Activated naive CD4-positive, alpha-beta T cell treated with anti-CD3 and anti-CD28 coated beads, Interleukin-2, amount 50 U/mL, for 24 hours (primary cell): ENCODE measurements at regions not wholly inside any gene's neighbourhood (a gene's known extent, or its start where the extent isn't known, plus 50 kb on each side); places are given as distances from the start of the nearest gene placed in this dataset.

Experiments used
- H3K27ac Mint-ChIP-seq: one replicate; pipeline ENCODE4 v1.8.0; 2021; ENCODE audit warnings: mild to moderate bottlenecking, mixed read lengths
- H3K27me3 Mint-ChIP-seq: one replicate; pipeline ENCODE4 v1.8.0; 2021; ENCODE audit warnings: mixed read lengths
- H3K36me3 Mint-ChIP-seq: one replicate; pipeline ENCODE4 v1.8.0; 2021; ENCODE audit warnings: mixed read lengths
- H3K4me1 Mint-ChIP-seq: one replicate; pipeline ENCODE4 v1.8.0; 2021; ENCODE audit warnings: mixed read lengths
- H3K4me3 Mint-ChIP-seq: one replicate; pipeline ENCODE4 v1.8.0; 2021; ENCODE audit warnings: mild to moderate bottlenecking, mixed read lengths
- H3K9me3 Mint-ChIP-seq: one replicate; pipeline ENCODE4 v1.8.0; 2021; ENCODE audit warnings: mixed read lengths

DNA sequence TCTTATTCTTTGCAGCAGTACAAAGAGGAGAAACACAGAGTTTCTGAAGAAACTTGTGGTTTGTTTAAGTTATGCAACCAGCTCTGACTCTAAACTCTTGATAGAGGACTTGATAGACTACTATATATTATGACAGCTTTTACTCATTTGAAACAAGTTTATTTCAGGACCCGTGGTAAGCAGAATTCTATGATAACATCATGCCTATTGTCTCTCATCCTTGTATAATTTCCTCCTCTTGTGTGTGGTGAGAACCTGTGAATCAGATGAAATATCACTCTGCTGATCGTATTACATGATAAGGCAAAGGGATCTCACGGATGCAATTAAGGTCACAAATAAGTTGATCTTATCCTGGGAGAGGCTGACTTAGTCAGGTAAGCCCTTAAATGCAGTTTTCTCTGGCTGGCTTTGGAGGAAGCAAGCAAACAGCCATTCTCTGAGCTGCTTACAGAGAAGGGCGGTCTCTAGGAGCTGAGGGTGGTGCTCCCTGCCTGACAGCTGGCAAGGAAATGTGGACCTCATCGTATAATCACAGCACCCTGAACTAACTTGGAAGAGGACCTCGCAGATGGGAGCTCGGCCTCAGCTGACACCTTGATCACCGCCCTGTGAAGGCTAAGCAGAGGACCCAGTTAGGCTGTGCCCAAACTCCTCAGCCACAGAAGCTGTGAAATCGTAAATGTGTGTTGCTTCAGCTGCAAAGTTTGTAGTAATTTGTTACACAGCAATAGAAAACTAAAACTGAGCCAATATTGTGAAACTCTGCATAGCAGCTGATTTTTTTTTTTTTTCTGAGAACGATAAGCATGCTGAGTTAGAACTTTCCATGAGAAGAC lies 151.1 kb upstream of the DPT start:
- peaks cover 2% of the 10 kb centered on the region for H3K36me3 Mint-ChIP-seq
- no peaks in the 10 kb centered on the region for H3K4me1 Mint-ChIP-seq
- H3K4me3 Mint-ChIP-seq = no peak overlapping the region
- H3K27me3 Mint-ChIP-seq = peaks cover 2% of the 10 kb centered on the region
- no peaks in the 10 kb centered on the region for H3K9me3 Mint-ChIP-seq
- no peak overlapping the region for H3K27ac Mint-ChIP-seq

DNA sequence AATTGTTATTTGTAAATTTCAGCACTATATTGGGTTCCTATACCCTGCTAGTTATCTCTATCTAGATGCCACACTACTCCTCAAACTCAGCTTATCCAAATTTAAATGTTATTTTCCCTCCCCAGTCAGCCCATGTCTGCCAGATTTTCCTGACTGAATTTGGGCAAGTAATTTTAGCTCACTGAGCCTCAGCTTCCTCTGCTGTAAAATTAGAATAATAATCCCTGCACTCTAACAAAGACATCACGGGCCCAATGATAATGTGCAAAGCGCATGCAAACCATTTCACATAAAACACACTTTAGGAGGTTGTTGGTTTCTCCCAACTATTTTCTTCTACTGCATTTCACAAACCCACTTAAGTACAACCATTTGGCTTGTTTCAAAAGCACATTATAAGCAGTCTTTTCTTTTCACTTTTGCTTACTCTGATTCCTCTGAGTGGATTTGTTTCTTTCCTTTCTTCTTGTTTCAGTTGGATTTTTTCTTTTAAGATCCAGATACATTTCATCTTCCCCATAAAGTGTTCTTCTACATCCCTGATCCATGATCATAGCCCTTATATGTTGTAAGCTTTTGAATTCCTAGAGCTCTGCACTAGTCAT lies 152.8 kb upstream of the DPT start:
- Mint-ChIP-seq H3K27ac (peak overlapping the region; percentile 15), H3K4me1 (no peaks in the 10 kb centered on the region), H3K4me3 (no peak overlapping the region), H3K36me3 (peaks cover 2% of the 10 kb centered on the region), H3K27me3 (peaks cover 2% of the 10 kb centered on the region), H3K9me3 (no peaks in the 10 kb centered on the region)

DNA sequence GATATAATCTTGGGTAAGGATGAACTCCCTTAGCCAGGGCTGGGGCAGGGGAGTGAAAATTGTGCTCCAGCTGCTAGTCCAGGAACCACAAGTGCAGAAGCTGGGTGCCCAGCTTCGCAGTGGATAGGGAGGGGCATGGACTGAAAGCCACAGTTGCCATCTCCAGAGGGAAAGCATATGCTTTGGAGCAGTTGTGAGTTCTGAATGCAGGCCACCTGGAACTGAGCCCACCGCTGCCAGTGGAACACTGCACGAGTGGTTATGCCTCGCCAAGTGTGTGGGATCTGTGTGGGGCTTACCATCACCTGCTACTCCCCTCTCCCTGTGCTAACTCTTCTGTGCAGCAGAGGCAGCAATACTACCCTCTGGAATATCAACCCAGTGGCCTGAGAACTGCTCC lies 158.4 kb upstream of the DPT start:
- Mint-ChIP-seq H3K27ac (no peak overlapping the region), H3K9me3 (peaks cover 5% of the 10 kb centered on the region), H3K4me3 (no peak overlapping the region), H3K36me3 (peaks cover 2% of the 10 kb centered on the region), H3K4me1 (no peaks in the 10 kb centered on the region), H3K27me3 (peaks cover 7% of the 10 kb centered on the region)

DNA sequence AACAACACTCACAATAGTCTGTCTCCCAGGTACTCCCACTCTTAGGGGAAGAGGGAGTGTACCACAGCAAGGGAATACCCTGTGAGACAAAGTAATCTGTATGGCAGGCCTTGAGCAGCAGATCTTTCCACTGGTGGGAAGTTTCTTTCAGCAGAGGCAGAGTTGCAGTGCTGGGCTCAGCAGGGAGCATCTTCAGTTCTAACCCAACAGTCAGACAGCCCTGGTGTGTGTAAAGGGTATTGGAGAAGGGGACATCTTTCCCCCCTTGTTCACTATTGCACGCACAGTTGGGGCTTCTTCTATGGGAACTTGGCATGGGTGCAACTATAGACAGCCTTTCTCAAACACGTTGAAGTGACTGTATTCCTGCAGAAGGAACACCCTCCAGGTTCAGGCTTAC lies 159.4 kb upstream of the DPT start:
- H3K27ac Mint-ChIP-seq = no peak overlapping the region
- H3K9me3 Mint-ChIP-seq = peaks cover 5% of the 10 kb centered on the region
- H3K4me1 Mint-ChIP-seq = no peaks in the 10 kb centered on the region

DNA sequence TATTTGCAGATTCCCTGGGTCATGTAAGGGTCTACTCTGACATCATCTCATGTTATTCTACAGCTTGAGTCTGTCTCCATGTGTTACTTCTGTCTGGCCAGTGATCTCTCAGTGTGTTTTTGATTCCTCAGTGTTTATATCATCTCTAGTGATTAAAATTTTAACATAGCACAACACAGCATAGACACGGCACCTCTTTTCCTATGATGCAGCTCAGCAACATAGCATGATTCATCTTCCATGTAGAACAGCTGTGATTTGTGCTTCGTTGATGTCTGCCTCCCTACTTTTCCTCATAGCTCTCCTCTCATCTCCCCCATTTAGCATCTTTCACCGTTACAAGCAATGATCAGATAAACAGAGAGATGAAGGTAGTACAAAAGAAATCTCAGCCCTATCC lies 163.9 kb upstream of the DPT start:
- H3K9me3 Mint-ChIP-seq = peaks cover 4% of the 10 kb centered on the region
- H3K27ac Mint-ChIP-seq = no peak overlapping the region
- no peaks in the 10 kb centered on the region for H3K36me3 Mint-ChIP-seq
- H3K4me3 Mint-ChIP-seq = no peak overlapping the region
- H3K27me3 Mint-ChIP-seq = peaks cover 31% of the 10 kb centered on the region
- no peaks in the 10 kb centered on the region for H3K4me1 Mint-ChIP-seq

More for the DNA sequence above, 159.4 kb upstream of the DPT start:
- Mint-ChIP-seq H3K4me3 (no peak overlapping the region), H3K27me3 (peaks cover 7% of the 10 kb centered on the region), H3K36me3 (peaks cover 2% of the 10 kb centered on the region)

DNA sequence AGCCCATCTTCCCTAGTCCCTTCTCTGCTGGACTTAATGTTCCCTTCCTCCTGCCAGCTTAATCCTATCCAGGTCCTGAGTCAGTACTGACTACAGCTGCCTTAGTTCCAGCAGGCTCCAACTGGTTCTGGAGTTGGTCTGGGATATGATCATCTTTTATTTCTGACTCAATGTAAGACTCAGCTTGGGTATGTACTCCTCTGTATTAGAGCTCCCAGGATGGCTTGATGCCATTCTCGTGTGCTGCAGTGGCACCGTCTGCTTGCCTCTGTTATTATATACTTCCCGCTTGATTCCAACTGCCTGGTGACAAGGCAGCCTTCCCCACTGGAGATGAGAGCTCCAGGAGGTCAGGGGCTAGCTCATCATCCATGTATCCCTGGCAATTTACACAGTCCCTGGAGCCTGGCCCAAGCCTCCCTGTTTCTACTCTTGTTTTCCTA lies 164.4 kb upstream of the DPT start:
- H3K4me1 Mint-ChIP-seq = no peaks in the 10 kb centered on the region
- H3K27me3 Mint-ChIP-seq = peaks cover 32% of the 10 kb centered on the region
- no peaks in the 10 kb centered on the region for H3K36me3 Mint-ChIP-seq
- H3K27ac Mint-ChIP-seq = no peak overlapping the region
- no peak overlapping the region for H3K4me3 Mint-ChIP-seq
- no peaks in the 10 kb centered on the region for H3K9me3 Mint-ChIP-seq

DNA sequence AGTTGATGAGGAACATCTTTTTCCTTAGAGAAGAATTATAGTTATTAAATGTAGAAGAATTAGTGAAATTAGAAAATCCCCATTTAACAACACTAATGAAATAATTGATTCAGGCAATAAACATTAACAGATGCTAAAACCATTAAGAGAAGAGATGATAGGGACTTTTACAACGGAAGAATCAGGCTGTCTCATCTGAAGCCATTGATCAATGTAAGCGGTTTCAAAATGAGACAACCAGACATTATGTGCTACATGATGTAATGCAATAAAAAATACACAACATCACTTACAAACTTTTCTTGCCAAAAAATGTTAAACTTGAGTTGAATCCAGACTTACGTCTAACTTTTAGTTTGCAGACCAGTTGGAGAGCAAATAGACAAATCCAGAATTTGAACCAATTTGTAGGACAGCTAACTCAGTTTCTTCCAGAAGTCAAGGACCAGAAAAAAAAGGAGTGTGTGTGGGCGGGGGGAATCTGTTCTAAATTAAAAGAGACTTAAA lies 165.4 kb upstream of the DPT start:
- H3K27ac Mint-ChIP-seq = no peak overlapping the region
- H3K9me3 Mint-ChIP-seq = no peaks in the 10 kb centered on the region
- no peaks in the 10 kb centered on the region for H3K4me1 Mint-ChIP-seq
- H3K36me3 Mint-ChIP-seq = no peaks in the 10 kb centered on the region
- no peak overlapping the region for H3K4me3 Mint-ChIP-seq
- peaks cover 33% of the 10 kb centered on the region for H3K27me3 Mint-ChIP-seq

DNA sequence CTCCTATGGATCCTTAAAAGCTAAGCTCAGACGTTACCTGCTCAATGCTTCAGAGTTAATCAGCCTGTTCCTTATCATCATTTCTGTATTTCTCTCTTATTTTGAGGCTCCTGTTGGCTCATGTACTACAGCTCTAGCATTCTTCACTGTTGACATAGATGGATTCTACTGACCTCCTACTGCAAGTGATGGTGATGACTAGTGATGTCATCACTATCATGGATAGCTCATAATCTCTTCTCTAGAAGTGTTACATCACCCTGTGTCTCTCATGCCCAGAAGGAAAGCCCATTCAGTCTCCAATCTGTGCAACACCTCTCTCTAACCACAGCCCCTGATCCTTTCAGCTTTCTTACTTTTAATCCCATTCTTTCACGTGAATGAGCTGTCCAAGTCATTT lies 168.2 kb upstream of the DPT start:
- H3K4me3 Mint-ChIP-seq = no peak overlapping the region
- peaks cover 30% of the 10 kb centered on the region for H3K27me3 Mint-ChIP-seq
- no peaks in the 10 kb centered on the region for H3K4me1 Mint-ChIP-seq
- H3K36me3 Mint-ChIP-seq = no peaks in the 10 kb centered on the region
- H3K27ac Mint-ChIP-seq = no peak overlapping the region
- no peaks in the 10 kb centered on the region for H3K9me3 Mint-ChIP-seq

DNA sequence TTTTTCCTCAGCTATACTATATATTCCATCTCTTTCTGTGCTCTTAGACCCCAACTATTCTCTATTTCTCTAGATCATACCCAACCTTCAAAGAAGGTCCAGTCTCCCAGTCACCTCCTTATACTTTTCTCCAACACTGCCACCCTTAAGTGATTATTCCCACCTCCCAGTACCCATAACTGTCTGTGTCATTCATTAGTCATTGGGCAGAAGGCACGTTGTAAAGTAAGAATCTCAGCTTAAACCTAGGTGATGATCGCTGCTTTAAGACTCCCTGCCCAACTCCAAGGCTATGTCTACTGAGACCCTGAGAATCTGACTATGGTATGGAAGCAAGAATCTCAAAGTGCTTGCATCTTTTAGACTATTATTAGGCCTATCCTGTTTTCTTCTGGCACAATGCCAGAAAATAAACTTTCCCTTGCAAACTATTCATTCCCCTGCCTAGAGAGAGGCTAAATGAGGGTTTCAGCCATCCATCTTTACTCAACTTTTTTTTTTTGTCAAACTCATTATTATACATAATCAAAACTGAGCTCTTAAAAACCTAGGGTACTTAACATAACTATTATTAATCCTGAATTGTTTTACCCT lies 174.3 kb upstream of the DPT start:
- Mint-ChIP-seq H3K27ac (no peak overlapping the region), H3K4me3 (no peak overlapping the region), H3K4me1 (peaks cover 3% of the 10 kb centered on the region), H3K27me3 (peaks cover 3% of the 10 kb centered on the region), H3K36me3 (no peaks in the 10 kb centered on the region), H3K9me3 (no peaks in the 10 kb centered on the region)

DNA sequence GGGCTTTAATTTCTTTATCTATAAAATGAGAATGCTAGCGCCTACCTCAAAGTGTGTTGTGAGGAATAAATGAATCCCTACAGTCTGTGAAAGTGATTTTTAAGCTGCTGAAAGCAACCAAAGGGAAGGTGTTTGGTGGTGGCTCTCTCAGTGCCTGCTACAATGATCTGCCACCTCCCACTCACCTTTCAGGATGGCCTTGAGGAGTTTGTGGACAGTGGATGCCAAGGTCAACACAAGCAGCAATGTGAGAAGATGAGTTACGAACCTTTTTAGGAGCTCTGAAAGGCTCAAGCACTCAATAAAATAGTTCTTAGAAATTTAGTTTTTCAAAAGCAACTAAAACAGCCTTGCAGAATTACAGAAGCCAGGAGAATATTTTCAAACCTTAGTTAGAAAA lies 176.6 kb upstream of the DPT start:
- no peak overlapping the region for H3K27ac Mint-ChIP-seq

DNA sequence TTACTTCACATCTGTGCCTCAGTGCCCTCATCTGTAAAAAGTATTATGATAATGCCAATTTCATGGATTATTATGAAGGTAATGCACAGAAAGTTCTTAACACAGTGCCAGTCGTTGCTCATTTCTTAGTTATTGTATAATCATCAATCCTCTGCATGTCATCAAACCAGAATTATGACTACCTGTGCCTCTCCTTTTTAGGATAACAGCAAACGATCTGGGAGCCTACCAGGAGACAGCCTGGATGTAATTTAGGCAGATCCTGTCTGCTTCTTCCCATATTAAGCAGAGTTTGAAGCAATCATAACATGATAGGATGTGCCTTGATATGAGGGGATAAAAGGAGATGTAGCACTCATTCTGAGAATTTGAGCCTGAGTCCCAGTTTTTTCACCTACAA lies 177.4 kb upstream of the DPT start:
- H3K27ac Mint-ChIP-seq = no peak overlapping the region
- H3K4me1 Mint-ChIP-seq = peaks cover 3% of the 10 kb centered on the region
- H3K4me3 Mint-ChIP-seq = no peak overlapping the region
- peaks cover 1% of the 10 kb centered on the region for H3K27me3 Mint-ChIP-seq
- H3K9me3 Mint-ChIP-seq = no peaks in the 10 kb centered on the region
- no peaks in the 10 kb centered on the region for H3K36me3 Mint-ChIP-seq

More for the DNA sequence above, 176.6 kb upstream of the DPT start:
- Mint-ChIP-seq H3K36me3 (no peaks in the 10 kb centered on the region), H3K4me3 (no peak overlapping the region), H3K4me1 (peaks cover 3% of the 10 kb centered on the region), H3K27me3 (peaks cover 1% of the 10 kb centered on the region), H3K9me3 (no peaks in the 10 kb centered on the region)

DNA sequence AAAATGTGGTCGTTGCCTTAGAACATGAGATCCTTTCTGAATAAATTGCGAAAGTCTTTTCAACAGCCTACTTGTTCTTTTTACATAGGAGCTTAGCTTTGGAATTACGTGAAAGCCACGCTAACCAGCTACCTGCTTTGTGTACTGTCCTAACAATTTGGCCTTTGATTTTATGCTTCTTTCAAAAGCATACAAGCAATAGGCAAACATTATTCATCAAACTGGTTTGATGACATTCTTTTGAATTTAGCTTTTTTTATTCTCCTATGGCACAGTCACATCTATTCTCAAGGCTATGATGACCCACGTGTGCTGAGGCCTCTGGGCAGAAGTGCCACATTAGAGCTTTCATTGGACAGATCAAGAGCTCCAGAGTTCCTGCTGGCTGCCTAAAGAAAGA lies 178.0 kb upstream of the DPT start:
- Mint-ChIP-seq H3K36me3 (no peaks in the 10 kb centered on the region), H3K4me1 (peaks cover 3% of the 10 kb centered on the region), H3K27me3 (no peaks in the 10 kb centered on the region), H3K27ac (no peak overlapping the region), H3K9me3 (no peaks in the 10 kb centered on the region), H3K4me3 (no peak overlapping the region)

DNA sequence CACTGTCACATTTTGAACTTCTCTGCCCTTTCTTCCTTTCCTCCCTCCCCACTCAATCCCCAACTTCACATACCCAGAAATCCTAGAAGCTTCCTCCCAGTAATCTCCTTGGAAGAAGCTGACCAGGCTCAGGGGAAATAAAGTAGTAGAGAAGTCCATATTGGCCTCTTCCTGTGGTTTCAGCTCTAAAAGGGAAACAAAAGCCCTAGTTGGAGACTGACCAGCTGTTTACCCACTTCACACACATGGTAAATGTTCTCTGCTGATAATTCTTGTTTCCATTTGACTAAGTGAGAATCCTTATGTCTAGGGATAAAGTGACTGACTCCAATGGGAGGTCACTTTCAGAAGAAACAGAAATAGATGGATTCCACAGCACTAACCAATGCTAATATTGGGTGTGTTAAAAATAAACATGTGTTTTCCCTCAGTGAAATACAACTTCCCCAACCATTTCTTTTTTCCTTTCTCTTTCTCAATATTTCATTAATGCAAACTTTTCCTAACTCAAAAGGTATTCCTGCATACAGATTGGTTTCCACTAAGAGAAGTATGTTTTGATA lies 178.9 kb upstream of the DPT start:
- peaks cover 3% of the 10 kb centered on the region for H3K4me1 Mint-ChIP-seq
- H3K27ac Mint-ChIP-seq = no peak overlapping the region
- no peaks in the 10 kb centered on the region for H3K9me3 Mint-ChIP-seq
- no peaks in the 10 kb centered on the region for H3K36me3 Mint-ChIP-seq
- H3K27me3 Mint-ChIP-seq = no peaks in the 10 kb centered on the region
- H3K4me3 Mint-ChIP-seq = no peak overlapping the region

DNA sequence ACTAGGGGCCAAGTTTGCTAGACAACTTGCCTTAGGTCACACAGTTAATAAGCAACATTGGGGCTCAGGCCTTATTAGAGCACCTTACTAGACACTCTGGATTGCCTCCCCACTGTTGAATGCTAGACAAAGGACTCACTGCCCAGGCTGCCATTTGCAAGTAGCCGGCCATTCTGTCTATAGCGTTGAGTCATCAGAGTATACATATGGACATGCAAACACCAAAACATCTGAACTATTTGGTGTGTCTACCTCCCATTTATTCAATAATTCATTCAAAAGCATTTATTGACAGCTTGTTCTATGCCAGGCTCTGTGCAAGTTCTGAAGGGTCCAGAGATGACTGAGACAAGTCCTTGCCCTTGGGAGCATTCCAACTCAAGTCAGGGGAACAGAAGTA lies 181.4 kb upstream of the DPT start:
- H3K4me1 Mint-ChIP-seq = peaks cover 3% of the 10 kb centered on the region
- H3K36me3 Mint-ChIP-seq = no peaks in the 10 kb centered on the region
- H3K27ac Mint-ChIP-seq = no peak overlapping the region
- no peak overlapping the region for H3K4me3 Mint-ChIP-seq
- H3K9me3 Mint-ChIP-seq = no peaks in the 10 kb centered on the region
- no peaks in the 10 kb centered on the region for H3K27me3 Mint-ChIP-seq

DNA sequence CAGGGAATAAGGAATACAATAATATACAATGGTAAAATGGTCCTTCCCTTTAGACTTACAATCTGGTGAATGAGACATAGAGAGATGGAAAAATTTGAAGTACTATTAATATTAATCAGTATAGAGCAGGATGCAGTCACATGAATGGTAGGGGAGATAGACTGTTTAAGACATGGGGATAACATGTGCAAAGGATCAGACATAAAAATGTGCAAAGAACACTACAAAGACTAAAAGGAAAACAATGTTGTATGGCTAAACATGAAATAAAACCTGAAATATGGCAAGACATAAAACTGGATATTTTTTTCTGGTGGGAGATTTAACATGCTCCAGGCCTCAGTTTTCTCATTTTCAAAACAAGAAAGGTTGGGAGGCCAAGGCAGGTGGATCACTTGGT lies 182.4 kb upstream of the DPT start:
- H3K9me3 Mint-ChIP-seq = no peaks in the 10 kb centered on the region
- no peaks in the 10 kb centered on the region for H3K27me3 Mint-ChIP-seq
- no peak overlapping the region for H3K4me3 Mint-ChIP-seq
- H3K4me1 Mint-ChIP-seq = peaks cover 3% of the 10 kb centered on the region
- no peaks in the 10 kb centered on the region for H3K36me3 Mint-ChIP-seq
- no peak overlapping the region for H3K27ac Mint-ChIP-seq
